Central memory CD8-positive, alpha-beta T cell (primary cell): ENCODE measurements at regions not wholly inside any gene's neighbourhood (a gene's known extent, or its start where the extent isn't known, plus 50 kb on each side); places are given as distances from the start of the nearest gene placed in this dataset.
A peak's percentile ranks its signal among the peaks of the same experiment; 100 is the strongest.
"Not testable (repeated sequence)": the region's sequence is repeated elsewhere in the genome, so short reads cannot be mapped to it uniquely, and the experiment has no call there.

Experiments
- ATAC-seq: fragments of 150-1000 bp; cut with Tn5 transposase; replicated peaks from 2 replicates; pipeline ENCODE4 v1.10.0; 2022; ENCODE audit warnings: mild to moderate bottlenecking, moderate FRiP score, moderate number of reproducible peaks; ENCODE audit not compliant: poor library complexity, severe bottlenecking; ENCODE audit errors: extremely low read depth
- DNase-seq, 2 donors: peaks; one replicate each; pipeline ENCODE4 v3.0.0; 2021; ENCODE audit warnings: low spot score in 2 of 2
- H3K27ac Mint-ChIP-seq: one replicate; pipeline ENCODE4 v1.8.0; 2022; ENCODE audit warnings: low read depth, mild to moderate bottlenecking, moderate library complexity, mixed read lengths
- H3K27me3 Mint-ChIP-seq: one replicate; pipeline ENCODE4 v1.8.0; 2022; ENCODE audit warnings: mixed read lengths
- H3K36me3 Mint-ChIP-seq: one replicate; pipeline ENCODE4 v1.8.0; 2022; ENCODE audit warnings: mild to moderate bottlenecking, moderate library complexity, mixed read lengths; ENCODE audit not compliant: insufficient read depth
- H3K4me1 Mint-ChIP-seq: one replicate; pipeline ENCODE4 v1.8.0; 2022; ENCODE audit warnings: mixed read lengths
- H3K4me3 Mint-ChIP-seq: one replicate; pipeline ENCODE4 v1.8.0; 2022; ENCODE audit warnings: mild to moderate bottlenecking, moderate library complexity, mixed read lengths
- H3K9me3 Mint-ChIP-seq: one replicate; pipeline ENCODE4 v1.8.0; 2022; ENCODE audit warnings: mixed read lengths

- Mint-ChIP-seq H3K4me3 (no peak overlapping the region), H3K36me3 (peaks cover 5% of the 10 kb centered on the region), H3K9me3 (peaks cover 5% of the 10 kb centered on the region), H3K27me3 (peaks cover 15% of the 10 kb centered on the region), H3K27ac (peak overlapping the region; percentile 70), H3K4me1 (peaks cover 17% of the 10 kb centered on the region)
- peak in 1 of 2 donors; percentile 40 for DNase-seq
- peak; percentile 98 for ATAC-seq
Observed at GRCh38 chr12:131511391-131511802, 199.5 kb upstream of the SFSWAP start.

GRCh38 chr12:131511803-131512561, 198.9 kb upstream of the SFSWAP start:
- H3K27me3 Mint-ChIP-seq: peaks cover 15% of the 10 kb centered on the region
- peaks cover 17% of the 10 kb centered on the region for H3K4me1 Mint-ChIP-seq
- no peak overlapping the region for H3K4me3 Mint-ChIP-seq
- peaks cover 5% of the 10 kb centered on the region for H3K9me3 Mint-ChIP-seq
- DNase-seq (no peak), ATAC-seq (no peak)
- H3K27ac Mint-ChIP-seq: peak overlapping the region; percentile 70
- peaks cover 5% of the 10 kb centered on the region for H3K36me3 Mint-ChIP-seq

- peaks cover 28% of the 10 kb centered on the region for H3K27me3 Mint-ChIP-seq
- ATAC-seq (no peak), DNase-seq (no peak)
- H3K9me3 Mint-ChIP-seq: peaks cover 5% of the 10 kb centered on the region
- H3K4me1 Mint-ChIP-seq: peaks cover 17% of the 10 kb centered on the region
- no peak overlapping the region for H3K27ac Mint-ChIP-seq
- H3K4me3 Mint-ChIP-seq: no peak overlapping the region
- peaks cover 5% of the 10 kb centered on the region for H3K36me3 Mint-ChIP-seq
Observed at GRCh38 chr12:131513606-131514005, 197.3 kb upstream of the SFSWAP start.

- H3K9me3 Mint-ChIP-seq, DNase-seq, H3K4me3 Mint-ChIP-seq, H3K27ac Mint-ChIP-seq, H3K4me1 Mint-ChIP-seq, ATAC-seq, H3K36me3 Mint-ChIP-seq: not testable (repeated sequence)
- H3K27me3 Mint-ChIP-seq: peaks cover 42% of the 10 kb centered on the region
Observed at GRCh38 chr12:131520553-131520952, 190.3 kb upstream of the SFSWAP start.

GRCh38 chr12:131521326-131521725, 189.6 kb upstream of the SFSWAP start:
- Mint-ChIP-seq H3K4me1 (no peaks in the 10 kb centered on the region), H3K36me3 (no peaks in the 10 kb centered on the region), H3K9me3 (peaks cover 2% of the 10 kb centered on the region), H3K4me3 (no peak overlapping the region), H3K27ac (no peak overlapping the region), H3K27me3 (peaks cover 42% of the 10 kb centered on the region)
- DNase-seq: no peak
- no peak for ATAC-seq

- H3K27ac Mint-ChIP-seq: no peak overlapping the region
- H3K27me3 Mint-ChIP-seq: peaks cover 9% of the 10 kb centered on the region
- H3K4me3 Mint-ChIP-seq: no peak overlapping the region
- DNase-seq (no peak), ATAC-seq (no peak)
- peaks cover 5% of the 10 kb centered on the region for H3K4me1 Mint-ChIP-seq
- no peaks in the 10 kb centered on the region for H3K36me3 Mint-ChIP-seq
- H3K9me3 Mint-ChIP-seq: no peaks in the 10 kb centered on the region
Observed at GRCh38 chr12:131525795-131526508, 184.9 kb upstream of the SFSWAP start.

GRCh38 chr12:131527092-131527491, 183.8 kb upstream of the SFSWAP start:
- DNase-seq: no peak
- Mint-ChIP-seq H3K27ac (no peak overlapping the region), H3K27me3 (peaks cover 20% of the 10 kb centered on the region), H3K4me3 (no peak overlapping the region), H3K4me1 (peaks cover 5% of the 10 kb centered on the region), H3K9me3 (no peaks in the 10 kb centered on the region), H3K36me3 (no peaks in the 10 kb centered on the region)
- no peak for ATAC-seq

GRCh38 chr12:131527736-131528135, 183.2 kb upstream of the SFSWAP start:
- Mint-ChIP-seq H3K27me3 (peaks cover 24% of the 10 kb centered on the region), H3K27ac (no peak overlapping the region), H3K4me3 (no peak overlapping the region), H3K36me3 (no peaks in the 10 kb centered on the region), H3K4me1 (peaks cover 5% of the 10 kb centered on the region), H3K9me3 (no peaks in the 10 kb centered on the region)
- ATAC-seq (no peak), DNase-seq (no peak)

- no peak overlapping the region for H3K27ac Mint-ChIP-seq
- DNase-seq: no peak
- H3K4me1 Mint-ChIP-seq: peaks cover 5% of the 10 kb centered on the region
- no peaks in the 10 kb centered on the region for H3K9me3 Mint-ChIP-seq
- H3K36me3 Mint-ChIP-seq: no peaks in the 10 kb centered on the region
- no peak for ATAC-seq
- no peak overlapping the region for H3K4me3 Mint-ChIP-seq
- H3K27me3 Mint-ChIP-seq: peaks cover 24% of the 10 kb centered on the region
Observed at GRCh38 chr12:131528144-131528543, 182.7 kb upstream of the SFSWAP start.

GRCh38 chr12:131528667-131529066, 182.2 kb upstream of the SFSWAP start:
- Mint-ChIP-seq H3K27me3 (peaks cover 25% of the 10 kb centered on the region), H3K9me3 (no peaks in the 10 kb centered on the region), H3K4me1 (peaks cover 5% of the 10 kb centered on the region), H3K27ac (no peak overlapping the region), H3K36me3 (no peaks in the 10 kb centered on the region), H3K4me3 (no peak overlapping the region)
- DNase-seq: no peak
- ATAC-seq: no peak

- ATAC-seq: no peak
- Mint-ChIP-seq H3K27ac (no peak overlapping the region), H3K36me3 (no peaks in the 10 kb centered on the region)
Observed at GRCh38 chr12:131529196-131530040, 181.5 kb upstream of the SFSWAP start.

GRCh38 chr12:131530041-131530332, 180.9 kb upstream of the SFSWAP start:
- Mint-ChIP-seq H3K36me3 (no peaks in the 10 kb centered on the region), H3K4me3 (no peak overlapping the region), H3K4me1 (peaks cover 5% of the 10 kb centered on the region), H3K27me3 (peaks cover 25% of the 10 kb centered on the region), H3K9me3 (no peaks in the 10 kb centered on the region), H3K27ac (no peak overlapping the region)
- ATAC-seq (no peak), DNase-seq (no peak)

More at GRCh38 chr12:131529196-131530040, 181.5 kb upstream of the SFSWAP start:
- Mint-ChIP-seq H3K4me1 (peaks cover 5% of the 10 kb centered on the region), H3K27me3 (peaks cover 25% of the 10 kb centered on the region), H3K4me3 (no peak overlapping the region), H3K9me3 (no peaks in the 10 kb centered on the region)
- no peak for DNase-seq
